Body of pancreas (tissue), 4 donors: ENCODE measurements at regions not wholly inside any gene's neighbourhood (a gene's known extent, or its start where the extent isn't known, plus 50 kb on each side); places are given as distances from the start of the nearest gene placed in this dataset.

ENCODE experiments used
- ATAC-seq: fragments of 150-250 bp; one replicate; pipeline ENCODE4 v1.9.1; 2016
- DNase-seq, 4 donors: peaks; one replicate each; pipeline ENCODE4 v3.0.0-alpha.2; 2019
- H3K27ac ChIP-seq, 4 donors: fragments of 200-600 bp; sonication (generic); 1 replicate in 3 of 4; 2 replicates in 1 of 4; pipeline versions ENCODE4 v1.5.1 to v1.6.1; 2016 to 2019; ENCODE audit warnings: mild to moderate bottlenecking in 1 of 4, mixed read lengths in 1 of 4, moderate library complexity in 1 of 4
- H3K27me3 ChIP-seq, 2 donors: fragments of 200-600 bp; sonication (generic); one replicate each; pipeline ENCODE4 v1.6.0; 2016; ENCODE audit warnings: mild to moderate bottlenecking in 1 of 2
- H3K36me3 ChIP-seq, 2 donors: fragments of 200-600 bp; sonication (generic); replicated peaks in 1 of 2; 2 replicates each; pipeline ENCODE4 v1.5.1; 2016; ENCODE audit warnings: low read depth in 2 of 2; ENCODE audit not compliant: insufficient read depth in 1 of 2
- H3K4me1 ChIP-seq: fragments of 200-600 bp; sonication (generic); one replicate; pipeline ENCODE4 v1.6.0; 2016
- H3K4me3 ChIP-seq, 2 donors: fragments of 200-600 bp; sonication (generic); 1 replicate in 1 of 2; 2 replicates in 1 of 2; pipeline ENCODE4 v1.5.1; 2016 to 2019
- H3K9me3 ChIP-seq, 3 donors: fragments of 200-600 bp; sonication (generic); 1 replicate in 2 of 3; 2 replicates in 1 of 3; pipeline ENCODE4 v1.5.1; 2016
- CTCF ChIP-seq, 7 experiments: fragments of 450-650 bp in 4 of 7; fragments of 200-600 bp in 3 of 7; sonication (generic) in 3 of 7; IDR thresholded peaks; one replicate each; pipeline ENCODE4 v1.5.1; 2016 to 2019; ENCODE audit warnings: antibody characterized with exemption in 7 of 7
- POLR2A ChIP-seq, 3 donors: fragments of 450-650 bp; IDR thresholded peaks; one replicate each; pipeline ENCODE4 v1.6.1; 2016; ENCODE audit warnings: antibody characterized with exemption in 3 of 3, mild to moderate bottlenecking in 2 of 3
- WGBS, 2 donors: methylation state at CpG; one replicate each; pipeline ENCODE4 v1.1.5; 2017; 5-methylcytosine and 5-hydroxymethylcytosine counted together
- intact Hi-C: fragments of 100-400 bp; cut with DNase I; formaldehyde crosslinking; loops from one replicate; pipeline ENCODE4 v1.15.1; 2023

DNA sequence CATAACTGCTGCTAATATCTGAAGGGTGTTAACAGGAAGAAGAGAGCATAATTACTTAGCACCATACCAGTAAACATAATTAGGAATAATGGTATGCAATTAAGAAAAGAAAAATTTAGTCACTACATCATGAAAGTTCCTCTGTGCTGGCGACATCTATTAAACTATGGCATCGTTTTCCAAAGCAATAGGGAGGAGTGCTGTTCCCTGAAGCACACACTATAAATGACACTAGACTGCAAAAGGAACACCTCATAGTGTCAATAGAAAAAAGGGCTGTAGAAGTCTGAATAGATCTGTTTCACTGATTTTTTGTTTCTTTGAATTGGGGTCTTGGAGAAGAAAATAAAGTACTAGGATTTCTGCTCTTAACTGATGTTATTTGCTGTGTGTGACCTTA lies 773.6 kb upstream of the B3GALT2 start:
- WGBS, 2 donors: 54 to 72% methylated on average over 2 of the region's 2 CpGs
- H3K4me3 ChIP-seq: no peak overlapping the region

GRCh38 chr1:193957556-193958095 lies 771.2 kb upstream of the B3GALT2 start:
- Histone ChIP-seq H3K27me3 (no peaks in the 10 kb centered on the region), H3K4me3 (no peak overlapping the region), H3K27ac (no peak overlapping the region), H3K9me3 (no peaks in the 10 kb centered on the region), H3K36me3 (no peaks in the 10 kb centered on the region), H3K4me1 (no peaks in the 10 kb centered on the region)
- ATAC-seq (no peak), DNase-seq (no peak)
- no peak for TF ChIP-seq POLR2A (IDR thresholded peaks at IDR 0.05)
- TF ChIP-seq CTCF (IDR thresholded peaks at IDR 0.05): no peak
- 61 to 63% methylated on average over 6 to 7 of the region's 7 CpGs for WGBS, 2 donors
- intact Hi-C loops: no loop called here

More for the DNA sequence above, 773.6 kb upstream of the B3GALT2 start:
- ATAC-seq (no peak), DNase-seq (no peak)
- Histone ChIP-seq H3K27me3 (no peaks in the 10 kb centered on the region), H3K36me3 (no peaks in the 10 kb centered on the region), H3K4me1 (no peaks in the 10 kb centered on the region), H3K9me3 (no peaks in the 10 kb centered on the region), H3K27ac (no peak overlapping the region)
- intact Hi-C loops: no loop called here
- TF ChIP-seq POLR2A (IDR thresholded peaks at IDR 0.05) (no peak), CTCF (IDR thresholded peaks at IDR 0.05) (no peak)

- 46 to 54% methylated on average over 1 of the region's 1 CpG for WGBS, 2 donors
- intact Hi-C loops: no loop called here
- no peak for DNase-seq
- no peaks in the 10 kb centered on the region for H3K4me1 ChIP-seq
- no peaks in the 10 kb centered on the region for H3K36me3 ChIP-seq
- no peaks in the 10 kb centered on the region for H3K9me3 ChIP-seq
- TF ChIP-seq POLR2A (IDR thresholded peaks at IDR 0.05): no peak
- no peak for TF ChIP-seq CTCF (IDR thresholded peaks at IDR 0.05)
- no peak for ATAC-seq
- no peak overlapping the region for H3K4me3 ChIP-seq
- H3K27me3 ChIP-seq: no peaks in the 10 kb centered on the region
- no peak overlapping the region for H3K27ac ChIP-seq
Measured at GRCh38 chr1:193952778-193953374, 766.5 kb upstream of the B3GALT2 start.

DNA sequence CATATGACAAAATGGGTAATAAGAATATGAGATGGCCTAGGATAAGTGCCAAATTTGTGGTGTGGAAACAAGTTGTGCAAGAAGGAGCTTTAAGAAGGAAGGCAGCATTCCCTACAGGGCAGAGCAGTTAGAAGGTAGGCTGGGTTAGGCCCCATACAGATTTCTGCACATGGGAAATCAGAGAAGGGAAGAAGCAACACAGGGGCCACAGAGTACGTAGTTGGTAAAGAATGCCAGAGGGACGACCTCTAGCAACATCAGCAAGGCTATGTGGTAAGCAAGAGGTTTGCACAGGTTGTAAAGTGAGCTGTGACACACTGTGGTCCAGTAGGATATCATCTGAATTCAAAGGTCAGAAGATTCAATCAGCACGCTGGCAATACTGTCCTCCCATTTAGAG lies 765.6 kb upstream of the B3GALT2 start:
- 49 to 70% methylated on average over 3 of the region's 3 CpGs for WGBS, 2 donors
- H3K4me1 ChIP-seq: no peaks in the 10 kb centered on the region
- TF ChIP-seq POLR2A (IDR thresholded peaks at IDR 0.05) (no peak), CTCF (IDR thresholded peaks at IDR 0.05) (no peak)
- no peaks in the 10 kb centered on the region for H3K9me3 ChIP-seq
- intact Hi-C loops: no loop called here
- DNase-seq: no peak
- H3K27ac ChIP-seq: no peak overlapping the region
- no peak for ATAC-seq
- no peaks in the 10 kb centered on the region for H3K36me3 ChIP-seq
- H3K4me3 ChIP-seq: no peak overlapping the region
- no peaks in the 10 kb centered on the region for H3K27me3 ChIP-seq

DNA sequence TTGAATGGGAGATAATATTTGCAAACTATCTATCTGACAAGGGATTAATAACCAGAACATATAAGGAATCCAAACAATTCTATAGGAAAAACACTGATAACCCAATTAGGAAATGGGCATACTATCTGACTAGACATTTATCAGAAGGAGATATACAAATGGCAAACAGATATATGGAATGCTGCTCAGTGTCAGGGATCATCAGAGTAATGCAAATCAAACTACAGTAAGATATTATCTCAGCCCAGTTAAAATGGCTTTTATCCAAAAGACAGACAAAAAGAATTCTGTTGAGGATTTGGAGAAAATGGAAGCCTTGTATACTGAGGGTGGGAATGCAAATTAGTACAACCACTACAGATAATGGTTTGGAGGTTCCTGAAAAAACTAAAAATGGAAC lies 758.0 kb upstream of the B3GALT2 start:
- Histone ChIP-seq H3K4me1 (no peaks in the 10 kb centered on the region), H3K4me3 (no peak overlapping the region), H3K27ac (no peak overlapping the region), H3K27me3 (no peaks in the 10 kb centered on the region), H3K9me3 (no peaks in the 10 kb centered on the region), H3K36me3 (no peaks in the 10 kb centered on the region)
- DNase-seq (no peak), ATAC-seq (no peak)
- TF ChIP-seq CTCF (IDR thresholded peaks at IDR 0.05): no peak
- no peak for TF ChIP-seq POLR2A (IDR thresholded peaks at IDR 0.05)
- intact Hi-C loops: no loop called here
